NCI-H345 treated with DMSO at 0.1 percent for 48 hours (cell line): ENCODE measurements at regions not wholly inside any gene's neighbourhood (a gene's known extent, or its start where the extent isn't known, plus 50 kb on each side); places are given as distances from the start of the nearest gene placed in this dataset.

ENCODE experiments used
- DNase-seq: peaks from one replicate; lab custom pipeline; 2025; ENCODE audit not compliant: unreplicated experiment; lab: John Stamatoyannopoulos, UW

GRCh38 chr2:60652832-60653340, 99.4 kb upstream of the BCL11A start:
- no peak for DNase-seq

- DNase-seq, result no peak
Measured at GRCh38 chr2:60657673-60658072, 98.4 kb upstream of the PAPOLG start.

- DNase-seq, result no peak
Measured at GRCh38 chr2:60659026-60659425, 97.0 kb upstream of the PAPOLG start.

GRCh38 chr2:60661073-60661738, 94.9 kb upstream of the PAPOLG start:
- no peak for DNase-seq

- DNase-seq, result no peak
Measured at GRCh38 chr2:60662781-60663180, 93.3 kb upstream of the PAPOLG start.

- no peak for DNase-seq
Measured at GRCh38 chr2:60671966-60672365, 84.1 kb upstream of the PAPOLG start.

GRCh38 chr2:60674524-60675165, 81.4 kb upstream of the PAPOLG start:
- peak; percentile 36 for DNase-seq

- no peak for DNase-seq
Measured at GRCh38 chr2:60675301-60675700, 80.8 kb upstream of the PAPOLG start.

- no peak for DNase-seq
Measured at GRCh38 chr2:60676706-60677330, 79.2 kb upstream of the PAPOLG start.

- DNase-seq, result no peak
Measured at GRCh38 chr2:60677356-60677755, 78.7 kb upstream of the PAPOLG start.

- DNase-seq, result no peak
Measured at GRCh38 chr2:60678551-60678950, 77.5 kb upstream of the PAPOLG start.

- DNase-seq, result no peak
Measured at GRCh38 chr2:60679036-60679780, 76.9 kb upstream of the PAPOLG start.

- no peak for DNase-seq
Measured at GRCh38 chr2:60693551-60693950, 62.5 kb upstream of the PAPOLG start.

- no peak for DNase-seq
Measured at GRCh38 chr2:60695793-60696192, 60.3 kb upstream of the PAPOLG start.

GRCh38 chr2:60699617-60700016, 56.5 kb upstream of the PAPOLG start:
- DNase-seq, result no peak

GRCh38 chr2:60706021-60706420, 50.0 kb upstream of the PAPOLG start:
- DNase-seq, result no peak
